ENCODE measurements at regions not wholly inside any gene's neighbourhood (a gene's known extent, or its start where the extent isn't known, plus 50 kb on each side); places are given as distances from the start of the nearest gene placed in this dataset.

- TF ChIP-seq MAZ (IDR thresholded peaks at IDR 0.05; ENCODE audit: borderline replicate concordance, low read depth, low read length) (no peak), POLR2A (IDR thresholded peaks at IDR 0.05; ENCODE audit: low read depth, low read length) (no peak), FOS (IDR thresholded peaks at IDR 0.05; ENCODE audit: low read depth, low read length) (no peak), USF2 (IDR thresholded peaks at IDR 0.05; ENCODE audit: low read depth, low read length) (no peak), RFX5 (IDR thresholded peaks at IDR 0.05; ENCODE audit: low read depth, low read length) (no peak)
- TF ChIP-seq, protein P1, sequence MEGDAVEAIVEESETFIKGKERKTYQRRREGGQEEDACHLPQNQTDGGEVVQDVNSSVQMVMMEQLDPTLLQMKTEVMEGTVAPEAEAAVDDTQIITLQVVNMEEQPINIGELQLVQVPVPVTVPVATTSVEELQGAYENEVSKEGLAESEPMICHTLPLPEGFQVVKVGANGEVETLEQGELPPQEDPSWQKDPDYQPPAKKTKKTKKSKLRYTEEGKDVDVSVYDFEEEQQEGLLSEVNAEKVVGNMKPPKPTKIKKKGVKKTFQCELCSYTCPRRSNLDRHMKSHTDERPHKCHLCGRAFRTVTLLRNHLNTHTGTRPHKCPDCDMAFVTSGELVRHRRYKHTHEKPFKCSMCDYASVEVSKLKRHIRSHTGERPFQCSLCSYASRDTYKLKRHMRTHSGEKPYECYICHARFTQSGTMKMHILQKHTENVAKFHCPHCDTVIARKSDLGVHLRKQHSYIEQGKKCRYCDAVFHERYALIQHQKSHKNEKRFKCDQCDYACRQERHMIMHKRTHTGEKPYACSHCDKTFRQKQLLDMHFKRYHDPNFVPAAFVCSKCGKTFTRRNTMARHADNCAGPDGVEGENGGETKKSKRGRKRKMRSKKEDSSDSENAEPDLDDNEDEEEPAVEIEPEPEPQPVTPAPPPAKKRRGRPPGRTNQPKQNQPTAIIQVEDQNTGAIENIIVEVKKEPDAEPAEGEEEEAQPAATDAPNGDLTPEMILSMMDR (conservative IDR thresholded peaks at IDR 0.05; ENCODE audit: low read depth, low read length), result peak; percentile 32
- TF ChIP-seq, protein P2, sequence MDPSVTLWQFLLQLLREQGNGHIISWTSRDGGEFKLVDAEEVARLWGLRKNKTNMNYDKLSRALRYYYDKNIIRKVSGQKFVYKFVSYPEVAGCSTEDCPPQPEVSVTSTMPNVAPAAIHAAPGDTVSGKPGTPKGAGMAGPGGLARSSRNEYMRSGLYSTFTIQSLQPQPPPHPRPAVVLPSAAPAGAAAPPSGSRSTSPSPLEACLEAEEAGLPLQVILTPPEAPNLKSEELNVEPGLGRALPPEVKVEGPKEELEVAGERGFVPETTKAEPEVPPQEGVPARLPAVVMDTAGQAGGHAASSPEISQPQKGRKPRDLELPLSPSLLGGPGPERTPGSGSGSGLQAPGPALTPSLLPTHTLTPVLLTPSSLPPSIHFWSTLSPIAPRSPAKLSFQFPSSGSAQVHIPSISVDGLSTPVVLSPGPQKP (IDR thresholded peaks at IDR 0.05; ENCODE audit: borderline replicate concordance, low read depth, low read length), result no peak
These were observed 298.7 kb upstream of the KCNN2 start for GRCh38 chr5:114062932-114063867.
